Tibial nerve (tissue), 3 donors: ENCODE measurements at regions not wholly inside any gene's neighbourhood (a gene's known extent, or its start where the extent isn't known, plus 50 kb on each side); places are given as distances from the start of the nearest gene placed in this dataset.

Source experiments
- CTCF ChIP-seq, 5 experiments: fragments of 200-600 bp in 3 of 5; fragments of 450-650 bp in 2 of 5; sonication (generic) in 3 of 5; IDR thresholded peaks; one replicate each; pipeline ENCODE4 v1.5.1; 2016 to 2019; ENCODE audit warnings: antibody characterized with exemption in 5 of 5, mild to moderate bottlenecking in 3 of 5, moderate library complexity in 2 of 5
- POLR2A ChIP-seq, 2 donors: fragments of 450-650 bp; IDR thresholded peaks; one replicate each; pipeline ENCODE4 v1.6.1; 2017; ENCODE audit warnings: antibody characterized with exemption in 2 of 2, mild to moderate bottlenecking in 2 of 2, moderate library complexity in 2 of 2

GRCh38 chr4:174116021-174116420, 167.4 kb downstream of the FBXO8 start:
- TF ChIP-seq CTCF (IDR thresholded peaks at IDR 0.05) = no peak
- TF ChIP-seq POLR2A (IDR thresholded peaks at IDR 0.05) = no peak
